Right cardiac atrium (tissue), 5 donors: ENCODE measurements at regions not wholly inside any gene's neighbourhood (a gene's known extent, or its start where the extent isn't known, plus 50 kb on each side); places are given as distances from the start of the nearest gene placed in this dataset.

Source experiments
- ATAC-seq, 2 donors: fragments of 200-7000 bp; cut with Tn5 transposase; one replicate each; pipeline versions ENCODE4 v1.8.0 to v1.9.1; 2020; ENCODE audit warnings: moderate library complexity in 2 of 2, mild to moderate bottlenecking in 1 of 2
- DNase-seq, 3 donors: peaks; one replicate each; pipeline ENCODE4 v3.0.0-alpha.2; 2020
- H3K27ac ChIP-seq: one replicate; pipeline ENCODE4 v1.5.1; 2013; ENCODE audit warnings: mild to moderate bottlenecking, low read length, control low read depth, moderate library complexity
- H3K27me3 ChIP-seq: one replicate; pipeline ENCODE4 v1.6.1; 2013; ENCODE audit not compliant: control insufficient read depth, insufficient read depth
- H3K4me1 ChIP-seq: one replicate; pipeline ENCODE4 v1.6.1; 2013; ENCODE audit warnings: low read length; ENCODE audit not compliant: control insufficient read depth, insufficient read depth
- H3K4me3 ChIP-seq: one replicate; pipeline ENCODE4 v1.5.1; 2013; ENCODE audit warnings: low read length, control low read depth
- H3K9me3 ChIP-seq: one replicate; pipeline ENCODE4 v1.6.1; 2013; ENCODE audit warnings: low read length; ENCODE audit not compliant: control insufficient read depth
- WGBS: extraction: QIAGEN DNeasy Blood & Tissue Kit; methylation state at CpG from one replicate; pipeline ENCODE4 v1.1.7; 2013; 5-methylcytosine and 5-hydroxymethylcytosine counted together
- intact Hi-C, 4 donors: fragments of 100-400 bp; cut with DNase I; formaldehyde crosslinking; loops; one replicate each; pipeline versions ENCODE4 v1.11.0 to v1.14.0; 2022 to 2023
- donor health status: healthy with polysubstance abuse.
- donor health status: DM: no; HTN: yes; CAD: no.
- donor health status: DM: no; HTN: no; CAD: no.
- donor health status: DM: no; HTN: yes; CAD: no; lungs with severe emphysema.
- donor health status: DM: yes; HTN: yes; CAD: no.

DNA sequence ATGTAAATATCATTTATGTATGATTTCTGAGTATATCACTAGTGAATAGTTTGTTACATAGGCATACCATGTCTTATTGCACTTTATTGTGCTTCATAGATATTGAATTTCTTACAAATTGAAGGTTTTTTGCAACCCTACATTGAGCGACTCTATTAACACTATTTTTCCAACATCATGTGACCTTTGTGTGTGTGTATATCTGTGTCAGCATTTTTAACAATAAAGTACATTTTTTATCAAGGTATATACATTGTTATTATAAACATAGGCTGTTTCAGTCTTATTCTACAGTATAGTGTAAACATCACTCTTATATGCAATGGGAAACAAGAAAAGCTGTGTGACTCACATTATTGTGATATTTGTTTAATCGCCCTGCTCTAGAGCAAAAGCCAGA, 1944.9 kb downstream of the TP53TG3F start:
- WGBS, result 53% methylated on average over 2 of the region's 2 CpGs
- Histone ChIP-seq H3K27me3 (no peaks in the 10 kb centered on the region), H3K9me3 (no peaks in the 10 kb centered on the region), H3K27ac (no peak overlapping the region), H3K4me1 (no peaks in the 10 kb centered on the region), H3K4me3 (no peak overlapping the region)
- intact Hi-C loops, result no loop called here
- DNase-seq (no peak), ATAC-seq (no peak)

DNA sequence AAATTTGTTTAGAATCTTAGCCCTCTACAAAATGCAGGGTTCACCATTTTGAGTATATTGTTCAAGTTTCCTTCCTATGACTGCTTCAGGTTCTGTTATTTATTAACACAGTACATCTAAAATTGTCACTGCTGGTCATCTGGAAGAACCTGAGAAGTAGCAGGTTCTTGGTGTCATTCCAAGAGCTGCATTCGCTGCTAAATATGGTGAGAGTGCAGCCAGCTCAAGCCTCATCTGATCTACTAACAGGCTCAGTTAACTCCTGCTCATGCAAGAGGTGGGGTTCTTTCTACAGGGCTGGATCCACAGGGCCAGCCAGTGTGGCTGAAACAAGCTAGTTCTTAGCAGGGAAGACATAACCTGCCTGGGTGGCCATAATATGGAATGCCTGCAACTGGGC, 1946.1 kb downstream of the TP53TG3F start:
- no peak overlapping the region for H3K27ac ChIP-seq
- no peaks in the 10 kb centered on the region for H3K9me3 ChIP-seq
- intact Hi-C loops, result no loop called here
- DNase-seq, result no peak
- no peak for ATAC-seq
- 35% methylated on average over 1 of the region's 1 CpG for WGBS
- no peaks in the 10 kb centered on the region for H3K27me3 ChIP-seq
- H3K4me1 ChIP-seq, result no peaks in the 10 kb centered on the region
- no peak overlapping the region for H3K4me3 ChIP-seq

DNA sequence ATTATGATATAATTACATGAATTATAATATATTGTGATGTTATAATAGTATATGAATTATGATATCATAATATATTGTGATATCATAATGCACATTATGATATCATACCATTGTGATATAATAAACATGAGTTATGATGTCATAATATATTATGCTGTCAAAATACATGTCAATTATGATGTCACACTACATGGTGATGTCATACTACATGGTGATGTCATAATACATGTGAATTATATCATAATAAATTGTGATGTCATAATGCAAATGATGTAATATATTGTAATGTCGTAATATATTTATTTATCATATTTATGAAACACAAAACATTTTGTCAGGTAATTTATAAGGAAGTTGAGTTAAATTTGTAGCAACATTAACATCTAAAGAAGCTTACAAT, 1950.1 kb downstream of the TP53TG3F start:
- no peaks in the 10 kb centered on the region for H3K9me3 ChIP-seq
- no peaks in the 10 kb centered on the region for H3K4me1 ChIP-seq
- H3K4me3 ChIP-seq, result no peak overlapping the region
- intact Hi-C loops, result no loop called here
- WGBS, result 61% methylated on average over 1 of the region's 1 CpG
- no peak overlapping the region for H3K27ac ChIP-seq
- DNase-seq, result no peak
- H3K27me3 ChIP-seq, result no peaks in the 10 kb centered on the region
- no peak for ATAC-seq

DNA sequence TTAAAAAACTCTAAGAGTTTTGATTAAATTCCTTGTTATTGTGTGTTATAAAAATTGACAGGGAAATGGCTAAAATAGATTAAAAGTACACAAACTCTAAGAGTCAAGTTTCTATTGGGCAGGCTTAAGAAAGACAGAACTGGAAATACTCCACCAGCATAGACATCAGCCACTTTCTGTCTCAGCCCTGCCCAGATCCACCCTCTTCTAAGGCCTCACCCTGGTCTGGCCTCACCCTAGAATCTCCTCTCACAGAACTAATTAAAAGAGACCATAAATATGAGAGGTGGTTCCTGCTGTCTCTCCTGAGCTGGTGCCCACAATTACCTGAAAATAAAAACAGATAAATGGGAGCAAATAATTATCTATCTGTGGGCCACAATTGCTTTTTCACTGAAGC, 1951.0 kb downstream of the TP53TG3F start:
- DNase-seq (no peak), ATAC-seq (no peak)
- no peak overlapping the region for H3K4me3 ChIP-seq
- no peaks in the 10 kb centered on the region for H3K9me3 ChIP-seq
- H3K4me1 ChIP-seq, result no peaks in the 10 kb centered on the region
- intact Hi-C loops, result no loop called here
- H3K27ac ChIP-seq, result no peak overlapping the region
- no peaks in the 10 kb centered on the region for H3K27me3 ChIP-seq

DNA sequence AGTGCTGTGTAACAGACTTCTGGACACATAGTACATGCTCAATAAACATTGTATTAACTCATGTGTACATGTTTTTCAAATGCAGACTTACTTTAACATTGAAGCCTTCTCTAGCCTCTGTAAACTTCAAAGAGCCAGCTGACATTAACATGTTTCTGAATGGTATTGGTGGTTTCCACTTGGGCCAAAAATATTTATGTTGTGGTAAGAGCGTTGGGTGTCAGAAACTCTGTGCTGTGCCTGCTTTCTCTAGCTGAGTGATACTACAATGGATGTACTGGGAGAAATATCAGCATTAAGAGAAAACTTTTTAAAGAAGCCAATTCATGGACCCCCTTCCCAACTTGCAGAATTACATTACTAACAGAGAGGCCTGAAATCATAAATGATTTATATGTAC, 1951.7 kb downstream of the TP53TG3F start:
- DNase-seq (no peak), ATAC-seq (no peak)
- WGBS, result 58% methylated on average over 1 of the region's 1 CpG
- intact Hi-C loops, result no loop called here
- Histone ChIP-seq H3K27ac (no peak overlapping the region), H3K9me3 (no peaks in the 10 kb centered on the region), H3K27me3 (no peaks in the 10 kb centered on the region), H3K4me1 (no peaks in the 10 kb centered on the region), H3K4me3 (no peak overlapping the region)

DNA sequence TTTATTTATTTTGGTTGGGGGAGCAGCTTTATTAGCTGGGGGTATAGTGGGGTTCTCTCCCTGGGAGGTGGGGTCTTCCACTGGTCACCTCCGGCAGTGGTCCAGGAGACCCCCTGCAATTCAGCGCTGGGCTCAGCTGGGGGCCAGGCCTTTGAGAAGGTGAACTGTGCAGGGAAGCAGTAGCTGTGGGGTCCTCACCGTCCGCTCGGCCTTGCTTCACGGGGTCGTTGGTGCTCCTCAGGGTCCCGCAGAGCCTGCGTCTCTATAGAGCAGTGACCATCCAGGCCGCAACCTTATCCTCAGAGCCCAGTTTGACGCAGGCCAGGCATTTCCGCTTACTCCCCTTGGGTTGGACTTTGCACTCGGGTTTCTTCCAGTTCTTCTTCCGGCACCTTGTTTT, 1954.7 kb downstream of the TP53TG3F start:
- no peaks in the 10 kb centered on the region for H3K27me3 ChIP-seq
- no peak overlapping the region for H3K27ac ChIP-seq
- 87% methylated on average over 14 of the region's 14 CpGs for WGBS
- intact Hi-C loops, result no loop called here
- no peaks in the 10 kb centered on the region for H3K9me3 ChIP-seq
- DNase-seq (no peak), ATAC-seq (no peak)
- H3K4me1 ChIP-seq, result no peaks in the 10 kb centered on the region
- H3K4me3 ChIP-seq, result no peak overlapping the region

DNA sequence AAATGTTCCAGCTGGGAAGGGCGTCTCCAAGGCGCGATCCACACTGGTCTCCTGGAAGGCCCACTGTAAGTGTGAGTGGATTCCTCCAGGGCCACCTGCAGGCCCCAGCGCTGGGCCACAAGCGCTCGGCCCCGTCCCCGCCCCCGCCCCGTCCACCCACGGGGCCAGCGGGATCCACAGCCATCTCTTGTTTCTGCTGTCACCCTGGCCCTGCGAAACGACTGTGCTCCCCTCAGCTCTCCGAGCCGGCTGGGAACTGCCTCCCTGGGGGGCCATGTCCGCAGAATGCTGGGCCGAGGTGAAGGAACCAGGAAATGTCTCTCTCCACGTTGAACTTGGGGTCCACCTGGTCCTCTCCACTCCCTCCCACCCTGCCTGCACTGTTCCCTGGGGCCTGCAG, 1955.2 kb downstream of the TP53TG3F start:
- Histone ChIP-seq H3K4me3 (no peak overlapping the region), H3K4me1 (no peaks in the 10 kb centered on the region), H3K9me3 (no peaks in the 10 kb centered on the region), H3K27ac (no peak overlapping the region), H3K27me3 (no peaks in the 10 kb centered on the region)
- intact Hi-C loops, result no loop called here
- no peak for ATAC-seq
- no peak for DNase-seq
- WGBS, result 77% methylated on average over 19 of the region's 19 CpGs

DNA sequence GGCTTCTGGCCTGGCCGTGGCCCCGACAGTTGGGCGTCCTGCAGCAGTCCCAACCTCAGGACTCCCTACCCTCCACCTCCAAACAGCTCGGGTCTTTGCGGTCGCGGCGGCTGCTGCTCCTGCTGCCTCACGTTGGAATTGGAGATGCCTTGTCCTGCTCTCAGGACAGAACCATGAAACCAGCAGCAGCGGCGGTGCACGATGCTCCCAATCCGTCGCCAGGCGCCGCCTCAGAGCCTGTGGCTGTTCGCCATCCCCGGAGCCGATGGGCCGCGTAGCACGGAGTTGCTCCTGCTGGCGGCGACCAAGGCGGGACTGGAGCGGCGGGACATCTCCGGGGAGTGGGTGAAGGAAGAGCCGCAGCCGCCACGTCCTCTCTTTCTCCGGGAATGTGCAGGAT, 1965.9 kb downstream of the TP53TG3F start:
- Histone ChIP-seq H3K27ac (no peak overlapping the region), H3K4me1 (no peaks in the 10 kb centered on the region), H3K27me3 (no peaks in the 10 kb centered on the region), H3K9me3 (no peaks in the 10 kb centered on the region), H3K4me3 (no peak overlapping the region)
- 42% methylated on average over 32 of the region's 32 CpGs for WGBS
- no peak for ATAC-seq
- peak in 2 of 3 donors; percentile 30 to 36 for DNase-seq
- intact Hi-C loops, result no loop called here

DNA sequence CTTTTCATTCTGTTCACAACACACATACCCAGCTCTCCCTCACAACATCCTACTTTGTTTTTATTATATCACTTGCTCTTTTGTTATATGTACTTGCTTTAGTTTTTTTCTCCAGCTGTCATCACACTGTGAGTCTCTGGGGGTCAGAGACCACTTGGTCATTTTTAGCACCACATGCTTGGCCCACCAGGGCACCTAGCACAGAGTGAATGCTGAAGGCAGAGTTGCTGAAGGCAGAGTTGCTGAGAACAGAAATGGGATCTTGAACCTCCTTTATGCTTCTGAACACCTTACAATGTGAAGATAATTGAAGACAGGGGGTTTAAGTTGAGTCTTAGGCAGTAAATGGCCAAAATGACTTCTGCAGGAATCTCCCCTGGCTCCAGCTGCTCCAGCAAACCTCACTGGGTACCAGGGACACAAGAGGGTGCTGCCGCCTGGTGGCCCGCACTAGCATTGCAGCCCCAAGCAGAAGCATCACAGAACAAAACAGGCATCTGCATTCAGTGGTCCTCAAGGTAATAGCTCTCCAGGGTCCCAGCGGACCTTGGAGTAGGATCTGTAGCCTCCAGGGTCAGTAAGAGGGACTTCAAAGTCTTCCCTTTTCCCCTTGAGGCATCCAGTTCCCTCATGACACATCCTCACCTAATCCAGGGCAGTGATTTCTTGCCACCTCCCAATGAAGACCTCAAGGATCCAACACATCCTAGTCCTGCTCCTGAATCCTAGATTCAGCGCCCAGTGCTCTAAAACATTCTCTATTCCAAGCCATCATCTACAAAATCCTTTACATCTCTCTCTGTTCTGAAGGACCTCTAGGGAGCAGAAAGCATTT, 1972.6 kb downstream of the TP53TG3F start:
- DNase-seq (no peak), ATAC-seq (no peak)
- intact Hi-C loops, result no loop called here
- H3K27ac ChIP-seq, result no peak overlapping the region
- no peaks in the 10 kb centered on the region for H3K9me3 ChIP-seq
- H3K4me3 ChIP-seq, result no peak overlapping the region
- 8% methylated on average over 4 of the region's 4 CpGs for WGBS
- no peaks in the 10 kb centered on the region for H3K4me1 ChIP-seq
- no peaks in the 10 kb centered on the region for H3K27me3 ChIP-seq

DNA sequence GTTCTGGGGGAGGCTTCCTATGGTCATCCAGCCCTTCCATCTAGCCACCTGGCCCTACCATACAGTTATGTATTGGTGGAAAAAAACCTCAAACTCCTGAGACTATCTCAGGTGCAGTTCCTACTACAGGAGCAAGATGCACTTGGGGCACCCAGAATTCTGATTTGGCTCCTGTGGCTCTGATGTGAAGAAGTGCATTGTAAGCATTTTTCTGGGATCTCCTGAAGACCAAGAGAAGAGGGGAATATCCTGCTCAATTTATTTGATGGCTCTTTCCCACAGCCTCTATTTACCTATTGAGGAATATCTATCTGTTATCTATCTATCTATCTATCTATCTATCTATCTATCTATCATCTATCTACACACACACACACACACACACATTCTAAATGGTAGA, 1981.5 kb downstream of the TP53TG3F start:
- H3K4me3 ChIP-seq, result no peak overlapping the region
- no peak overlapping the region for H3K27ac ChIP-seq
- H3K4me1 ChIP-seq, result no peaks in the 10 kb centered on the region
- intact Hi-C loops, result no loop called here
- no peak for ATAC-seq
- DNase-seq, result no peak
- H3K27me3 ChIP-seq, result no peaks in the 10 kb centered on the region
- H3K9me3 ChIP-seq, result no peaks in the 10 kb centered on the region

DNA sequence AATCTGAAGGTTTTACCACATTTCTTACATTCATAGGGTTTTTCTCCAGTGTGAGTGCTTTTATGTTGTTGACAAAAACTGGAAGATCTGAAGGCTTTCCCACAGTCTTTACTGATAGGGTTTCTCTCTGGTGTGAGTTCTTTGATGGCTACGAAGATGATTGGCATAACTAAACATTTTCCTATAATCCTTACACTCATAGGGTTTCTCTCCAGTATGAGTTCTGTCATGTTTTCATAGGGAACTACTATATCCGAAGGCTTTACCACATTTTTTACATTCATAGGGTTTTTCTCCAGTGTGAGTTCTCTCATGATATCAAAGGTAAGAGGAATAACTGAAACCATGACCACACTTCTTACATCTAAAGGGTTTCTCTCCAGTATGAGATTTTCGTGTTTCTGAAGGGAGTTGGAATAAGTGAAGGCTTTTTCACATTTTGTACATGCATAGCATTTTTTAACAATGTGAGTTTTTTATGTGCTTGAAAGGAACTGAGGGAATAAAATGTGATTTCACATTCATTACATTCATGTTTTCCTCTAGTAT, 1987.7 kb downstream of the TP53TG3F start:
- ATAC-seq (no peak), DNase-seq (no peak)
- H3K4me3 ChIP-seq, result no peak overlapping the region
- no peaks in the 10 kb centered on the region for H3K4me1 ChIP-seq
- H3K27ac ChIP-seq, result no peak overlapping the region
- WGBS, result 27% methylated on average over 3 of the region's 3 CpGs
- intact Hi-C loops, result no loop called here
- H3K27me3 ChIP-seq, result no peaks in the 10 kb centered on the region
- H3K9me3 ChIP-seq, result peaks cover 4% of the 10 kb centered on the region

DNA sequence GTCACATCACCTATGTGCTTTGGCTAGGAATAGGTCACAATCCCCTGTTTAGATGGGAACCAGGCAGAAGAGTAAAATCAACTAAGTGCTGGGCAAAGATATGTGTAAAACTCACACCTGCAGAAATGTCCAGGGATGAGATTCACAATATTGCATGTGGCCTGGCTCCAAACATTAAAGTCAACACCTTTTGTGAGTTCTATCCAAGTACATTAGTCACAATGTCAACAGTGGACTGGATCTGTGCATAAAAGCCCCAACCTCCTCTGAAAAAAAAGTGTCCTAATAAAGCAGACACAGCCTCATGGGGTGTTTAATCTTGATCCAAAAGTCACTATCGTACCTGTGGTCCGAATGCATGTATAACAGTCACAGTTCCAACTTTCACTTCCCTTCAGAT, 1990.3 kb downstream of the TP53TG3F start:
- no peak for ATAC-seq
- no peaks in the 10 kb centered on the region for H3K27me3 ChIP-seq
- H3K9me3 ChIP-seq, result peaks cover 4% of the 10 kb centered on the region
- no peak overlapping the region for H3K4me3 ChIP-seq
- H3K27ac ChIP-seq, result no peak overlapping the region
- 52% methylated on average over 2 of the region's 2 CpGs for WGBS
- intact Hi-C loops, result no loop called here
- DNase-seq, result no peak
- H3K4me1 ChIP-seq, result no peaks in the 10 kb centered on the region
